OCI-LY3 (cell line): ENCODE measurements at regions not wholly inside any gene's neighbourhood (a gene's known extent, or its start where the extent isn't known, plus 50 kb on each side); places are given as distances from the start of the nearest gene placed in this dataset.
"Not testable (repeated sequence)": the region's sequence is repeated elsewhere in the genome, so short reads cannot be mapped to it uniquely, and the experiment has no call there.

ENCODE experiments used
- H2AFZ ChIP-seq: fragments of 200-600, 300-600 bp; shearing (Covaris generic); 2 replicates; pipeline ENCODE4 v1.6.0; 2014; ENCODE audit warnings: antibody characterized with exemption, low read depth, low read length
- H3K27ac ChIP-seq: fragments of 200-600, 300-600 bp; sonication (generic); 2 replicates; pipeline ENCODE4 v1.5.1; 2014; ENCODE audit warnings: mild to moderate bottlenecking, low read length, moderate library complexity, mixed read lengths
- H3K27me3 ChIP-seq: fragments of 200-600, 300-600 bp; sonication (generic); 2 replicates; pipeline ENCODE4 v1.6.1; 2014; ENCODE audit warnings: low read depth, low read length, mixed read lengths
- H3K36me3 ChIP-seq: fragments of 200-600, 300-600 bp; sonication (generic); replicated peaks from 2 replicates; pipeline ENCODE3; 2014; ENCODE audit warnings: low read depth, low read length, mixed read lengths
- H3K4me1 ChIP-seq: fragments of 300-600, 200-600 bp; sonication (generic); 2 replicates; pipeline ENCODE4 v1.6.1; 2014; ENCODE audit warnings: low read length, mixed read lengths
- H3K4me2 ChIP-seq: fragments of 200-600, 300-600 bp; sonication (generic); 2 replicates; pipeline ENCODE4 v1.6.1; 2014; ENCODE audit warnings: low read length, mixed read lengths
- H3K4me3 ChIP-seq: fragments of 300-600, 200-600 bp; sonication (generic); 2 replicates; pipeline ENCODE4 v1.5.1; 2014; ENCODE audit warnings: antibody characterized with exemption, mild to moderate bottlenecking, low read length, moderate library complexity
- H3K79me2 ChIP-seq: fragments of 300-600, 200-600 bp; shearing (Covaris generic); 2 replicates; pipeline ENCODE4 v1.6.1; 2014; ENCODE audit warnings: mild to moderate bottlenecking, low read length, mixed read lengths
- H3K9ac ChIP-seq: fragments of 300-600, 200-600 bp; shearing (Covaris generic); 2 replicates; pipeline ENCODE4 v1.6.0; 2014; ENCODE audit warnings: mild to moderate bottlenecking, low read length, moderate library complexity
- H3K9me3 ChIP-seq: fragments of 200-600, 300-600 bp; shearing (Covaris generic); 2 replicates; pipeline ENCODE4 v1.6.1; 2014; ENCODE audit warnings: low read length, mixed read lengths; ENCODE audit not compliant: insufficient read depth
- H4K20me1 ChIP-seq: fragments of 200-600, 300-600 bp; sonication (generic); 2 replicates; pipeline ENCODE4 v1.6.1; 2016; ENCODE audit warnings: low read length, mixed read lengths; ENCODE audit not compliant: insufficient read depth
- EZH2phosphoT487 ChIP-seq: fragments of 200-600 bp; shearing (Covaris generic); IDR thresholded peaks from 2 replicates; pipeline ENCODE4 v1.6.1; 2018; ENCODE audit warnings: antibody characterized with exemption, mixed run types, low read depth
- TF ChIP-seq, protein P1 (sequence below): fragments of 200-600, 300-600 bp; sonication (generic); IDR thresholded peaks from 2 replicates; pipeline ENCODE4 v1.5.1; 2014; ENCODE audit warnings: antibody characterized with exemption, low read length, low read depth

DNA sequence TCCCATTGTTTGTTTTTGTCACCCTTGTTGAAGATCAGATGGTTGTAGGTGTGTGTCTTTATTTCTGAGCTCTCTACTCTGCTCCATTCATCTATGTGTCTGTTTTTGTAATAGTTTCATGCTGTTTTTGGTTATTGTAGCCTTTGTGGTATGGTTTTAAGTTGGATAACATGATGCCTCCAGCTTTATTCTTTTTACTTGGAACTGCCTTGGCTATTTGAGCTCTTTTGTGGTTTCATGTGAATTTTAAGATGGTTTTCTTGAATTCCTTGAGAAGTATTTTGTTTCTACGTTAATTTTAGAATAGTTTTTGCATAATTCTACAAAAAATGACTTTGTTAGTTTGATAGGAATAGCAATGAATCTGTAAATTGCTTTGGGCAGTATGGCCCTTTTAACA is 170.0 kb upstream of the IGFBP3 start:
- Histone ChIP-seq H3K9ac (no peak overlapping the region), H2AFZ (no peak overlapping the region), H3K79me2 (no peaks in the 10 kb centered on the region), H3K4me1 (no peaks in the 10 kb centered on the region), H3K4me3 (no peak overlapping the region), H3K9me3 (no peaks in the 10 kb centered on the region), H3K36me3 (no peaks in the 10 kb centered on the region), H4K20me1 (no peaks in the 10 kb centered on the region), H3K27me3 (no peaks in the 10 kb centered on the region), H3K27ac (no peak overlapping the region), H3K4me2 (no peak overlapping the region)
- TF ChIP-seq EZH2phosphoT487, result no peak
- TF ChIP-seq, protein P1, sequence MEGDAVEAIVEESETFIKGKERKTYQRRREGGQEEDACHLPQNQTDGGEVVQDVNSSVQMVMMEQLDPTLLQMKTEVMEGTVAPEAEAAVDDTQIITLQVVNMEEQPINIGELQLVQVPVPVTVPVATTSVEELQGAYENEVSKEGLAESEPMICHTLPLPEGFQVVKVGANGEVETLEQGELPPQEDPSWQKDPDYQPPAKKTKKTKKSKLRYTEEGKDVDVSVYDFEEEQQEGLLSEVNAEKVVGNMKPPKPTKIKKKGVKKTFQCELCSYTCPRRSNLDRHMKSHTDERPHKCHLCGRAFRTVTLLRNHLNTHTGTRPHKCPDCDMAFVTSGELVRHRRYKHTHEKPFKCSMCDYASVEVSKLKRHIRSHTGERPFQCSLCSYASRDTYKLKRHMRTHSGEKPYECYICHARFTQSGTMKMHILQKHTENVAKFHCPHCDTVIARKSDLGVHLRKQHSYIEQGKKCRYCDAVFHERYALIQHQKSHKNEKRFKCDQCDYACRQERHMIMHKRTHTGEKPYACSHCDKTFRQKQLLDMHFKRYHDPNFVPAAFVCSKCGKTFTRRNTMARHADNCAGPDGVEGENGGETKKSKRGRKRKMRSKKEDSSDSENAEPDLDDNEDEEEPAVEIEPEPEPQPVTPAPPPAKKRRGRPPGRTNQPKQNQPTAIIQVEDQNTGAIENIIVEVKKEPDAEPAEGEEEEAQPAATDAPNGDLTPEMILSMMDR, result no peak

DNA sequence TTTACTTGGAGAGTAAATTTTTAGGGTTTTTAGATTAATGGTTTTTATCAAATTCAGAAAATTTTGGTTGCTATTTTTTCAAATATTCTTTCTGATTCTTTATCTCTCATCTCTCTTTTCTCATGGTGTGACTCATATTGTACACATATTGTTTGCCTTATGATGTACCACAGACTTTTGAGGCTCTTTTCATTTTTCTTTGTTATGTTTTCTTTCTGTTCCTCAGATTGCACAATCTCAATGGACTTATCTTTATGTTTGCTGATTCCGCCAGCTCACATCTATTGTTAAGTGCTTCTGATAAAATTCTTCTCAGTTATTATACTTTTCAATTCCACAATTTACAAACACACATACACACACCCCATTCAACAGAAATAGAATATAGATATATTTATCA is 168.2 kb upstream of the IGFBP3 start:
- Histone ChIP-seq H3K4me3 (no peak overlapping the region), H4K20me1 (no peaks in the 10 kb centered on the region), H3K36me3 (no peaks in the 10 kb centered on the region), H3K4me1 (no peaks in the 10 kb centered on the region), H3K4me2 (no peak overlapping the region), H3K27me3 (no peaks in the 10 kb centered on the region), H3K79me2 (no peaks in the 10 kb centered on the region), H3K9me3 (no peaks in the 10 kb centered on the region), H3K27ac (no peak overlapping the region), H2AFZ (no peak overlapping the region), H3K9ac (no peak overlapping the region)
- no peak for TF ChIP-seq EZH2phosphoT487
- TF ChIP-seq, protein P1, result no peak

DNA sequence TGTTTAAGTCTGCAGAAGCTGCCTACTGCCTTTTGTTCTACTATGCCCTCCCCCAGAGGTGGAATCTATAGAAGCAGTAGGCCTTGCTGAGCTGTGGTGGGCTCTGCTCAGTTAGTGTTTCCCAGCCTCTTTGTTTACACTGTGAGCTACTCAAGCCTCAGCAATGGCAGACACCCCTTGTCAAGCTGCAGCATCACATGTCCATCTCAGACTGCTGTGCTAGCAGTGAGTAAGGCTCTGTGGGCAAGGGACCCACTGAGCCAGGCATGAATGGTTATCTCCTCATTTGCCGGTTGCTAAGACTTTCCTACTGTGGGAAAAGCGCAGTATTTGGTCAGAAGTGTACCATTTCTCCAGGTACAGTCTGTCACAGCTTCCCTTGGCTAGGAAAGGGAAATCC is 167.4 kb upstream of the IGFBP3 start:
- H3K4me2 ChIP-seq, H3K9ac ChIP-seq, H3K27me3 ChIP-seq, H3K27ac ChIP-seq, H3K36me3 ChIP-seq, H4K20me1 ChIP-seq, H3K79me2 ChIP-seq, H3K4me1 ChIP-seq, H3K9me3 ChIP-seq, H2AFZ ChIP-seq, H3K4me3 ChIP-seq: not testable (repeated sequence)

DNA sequence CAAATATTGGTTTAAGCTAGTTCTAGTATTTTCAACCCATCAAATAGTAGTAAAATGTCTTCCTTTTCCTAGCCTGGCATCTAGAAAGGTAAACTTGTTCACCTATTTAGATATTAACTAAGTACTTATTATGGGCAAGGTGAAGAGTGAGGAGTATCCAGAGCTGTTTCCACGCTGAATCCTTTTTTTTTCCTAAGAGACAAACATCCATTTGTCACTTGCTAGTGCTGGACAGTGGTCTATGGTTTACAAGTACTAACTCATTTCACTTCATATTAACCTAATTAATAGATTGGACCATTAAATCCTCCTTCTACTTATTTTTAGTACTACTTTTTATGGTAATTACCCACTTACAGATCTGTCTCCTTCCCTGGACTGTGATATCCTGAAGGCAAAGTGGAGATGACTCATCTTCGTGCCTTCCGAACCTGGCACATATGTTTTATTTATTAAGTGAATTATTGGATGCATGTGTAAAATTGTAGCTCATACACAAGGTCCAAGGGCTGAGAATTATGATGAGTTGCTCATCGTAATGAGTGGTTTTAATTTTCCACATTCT is 159.6 kb upstream of the IGFBP3 start:
- no peaks in the 10 kb centered on the region for H3K27me3 ChIP-seq
- no peak overlapping the region for H3K9ac ChIP-seq
- H4K20me1 ChIP-seq, result no peaks in the 10 kb centered on the region
- TF ChIP-seq, protein P1, result no peak
- no peak for TF ChIP-seq EZH2phosphoT487
- H3K4me2 ChIP-seq, result no peak overlapping the region
- H3K27ac ChIP-seq, result no peak overlapping the region
- no peaks in the 10 kb centered on the region for H3K4me1 ChIP-seq
- H3K36me3 ChIP-seq, result no peaks in the 10 kb centered on the region
- no peak overlapping the region for H2AFZ ChIP-seq
- H3K9me3 ChIP-seq, result no peaks in the 10 kb centered on the region
- no peaks in the 10 kb centered on the region for H3K79me2 ChIP-seq
- no peak overlapping the region for H3K4me3 ChIP-seq

DNA sequence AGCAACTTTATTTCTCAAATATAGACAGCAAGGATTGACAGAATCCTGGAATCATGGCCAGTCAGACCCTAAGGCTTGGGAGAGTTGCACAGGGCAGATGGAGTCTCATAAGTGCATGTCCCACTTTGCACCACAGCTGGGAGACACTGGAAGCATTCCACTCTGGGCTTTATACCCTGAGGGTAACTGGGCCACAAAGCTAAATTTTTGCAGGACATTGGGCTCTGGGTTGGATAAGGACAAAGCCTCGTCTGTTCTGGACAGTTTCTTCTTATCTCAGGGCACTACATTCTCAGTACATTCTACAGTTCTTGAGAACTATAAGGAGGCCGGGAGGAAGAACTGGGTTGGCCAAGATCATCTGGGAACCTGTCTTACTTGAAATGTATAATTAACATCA is 158.3 kb upstream of the IGFBP3 start:
- H3K79me2 ChIP-seq, result no peaks in the 10 kb centered on the region
- no peaks in the 10 kb centered on the region for H3K36me3 ChIP-seq
- H3K4me1 ChIP-seq, result no peaks in the 10 kb centered on the region
- no peak overlapping the region for H3K4me3 ChIP-seq
- no peak overlapping the region for H3K27ac ChIP-seq
- no peak overlapping the region for H2AFZ ChIP-seq
- H3K4me2 ChIP-seq, result no peak overlapping the region
- no peaks in the 10 kb centered on the region for H3K27me3 ChIP-seq
- no peak overlapping the region for H3K9ac ChIP-seq
- TF ChIP-seq, protein P1, result no peak
- TF ChIP-seq EZH2phosphoT487, result no peak
- no peaks in the 10 kb centered on the region for H4K20me1 ChIP-seq
- no peaks in the 10 kb centered on the region for H3K9me3 ChIP-seq
